ENCODE measurements at regions not wholly inside any gene's neighbourhood (a gene's known extent, or its start where the extent isn't known, plus 50 kb on each side); places are given as distances from the start of the nearest gene placed in this dataset.

GRCh38 chr7:12979181-12979580 is 291.7 kb downstream of the ARL4A start:
- no peak for TF ChIP-seq EZH2 (IDR thresholded peaks at IDR 0.05; ENCODE audit: insufficient read depth, poor library complexity, severe bottlenecking)
- no peak for TF ChIP-seq EZH2phosphoT487 (IDR thresholded peaks at IDR 0.05; ENCODE audit: insufficient read depth, low read depth)

Data from GM23248 (cell line).